D721Med (cell line): ENCODE measurements at regions not wholly inside any gene's neighbourhood (a gene's known extent, or its start where the extent isn't known, plus 50 kb on each side); places are given as distances from the start of the nearest gene placed in this dataset.

Experiments
- DNase-seq: peaks from one replicate; pipeline ENCODE4 v3.0.0; 2011; ENCODE audit warnings: low spot score; ENCODE audit not compliant: insufficient read length
- FAIRE-seq: peaks from 2 replicates; lab custom pipeline; 2011; peaks lifted over from hg19 to GRCh38; lab: Jason Lieb, UNC
- TF ChIP-seq, protein P1 (sequence below): IDR thresholded peaks from 2 replicates; pipeline ENCODE4 v1.5.1; 2012; ENCODE audit warnings: mild to moderate bottlenecking, control low read depth; ENCODE audit not compliant: insufficient read depth; ENCODE audit errors: missing control alignments

DNA sequence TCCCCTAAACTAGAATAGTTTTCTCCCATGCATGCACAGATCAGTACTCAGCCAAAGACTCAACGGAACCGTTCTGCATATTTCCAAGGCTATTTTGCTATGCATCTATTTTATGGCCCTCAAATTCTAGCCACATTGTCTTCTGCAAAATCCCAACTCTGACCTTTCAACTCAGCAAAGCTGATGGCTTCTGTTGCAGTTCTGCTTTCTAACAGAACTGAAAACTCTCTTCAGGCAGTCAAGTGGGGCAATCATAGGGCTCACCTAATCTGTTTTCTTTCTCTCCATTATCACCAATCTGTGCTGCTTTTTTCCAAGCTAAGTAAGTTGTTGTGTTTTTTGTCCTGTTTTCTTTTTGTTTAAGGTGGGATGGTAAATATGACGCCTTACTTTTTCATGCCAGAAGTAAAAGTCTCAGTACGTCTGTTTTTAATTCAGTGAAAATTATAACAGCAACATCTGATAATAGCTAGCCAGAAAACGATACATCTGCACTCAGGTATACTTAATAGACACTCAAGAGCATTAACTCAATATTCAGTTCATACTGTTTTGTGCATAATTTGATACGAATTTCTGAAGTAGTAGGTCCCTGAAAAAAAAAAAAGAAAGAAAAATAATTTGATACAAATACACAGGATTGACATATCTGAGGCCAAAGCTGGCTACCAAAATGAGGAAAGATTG is 454.3 kb downstream of the TLE1 start:
- no peak for DNase-seq
- TF ChIP-seq, protein P1, sequence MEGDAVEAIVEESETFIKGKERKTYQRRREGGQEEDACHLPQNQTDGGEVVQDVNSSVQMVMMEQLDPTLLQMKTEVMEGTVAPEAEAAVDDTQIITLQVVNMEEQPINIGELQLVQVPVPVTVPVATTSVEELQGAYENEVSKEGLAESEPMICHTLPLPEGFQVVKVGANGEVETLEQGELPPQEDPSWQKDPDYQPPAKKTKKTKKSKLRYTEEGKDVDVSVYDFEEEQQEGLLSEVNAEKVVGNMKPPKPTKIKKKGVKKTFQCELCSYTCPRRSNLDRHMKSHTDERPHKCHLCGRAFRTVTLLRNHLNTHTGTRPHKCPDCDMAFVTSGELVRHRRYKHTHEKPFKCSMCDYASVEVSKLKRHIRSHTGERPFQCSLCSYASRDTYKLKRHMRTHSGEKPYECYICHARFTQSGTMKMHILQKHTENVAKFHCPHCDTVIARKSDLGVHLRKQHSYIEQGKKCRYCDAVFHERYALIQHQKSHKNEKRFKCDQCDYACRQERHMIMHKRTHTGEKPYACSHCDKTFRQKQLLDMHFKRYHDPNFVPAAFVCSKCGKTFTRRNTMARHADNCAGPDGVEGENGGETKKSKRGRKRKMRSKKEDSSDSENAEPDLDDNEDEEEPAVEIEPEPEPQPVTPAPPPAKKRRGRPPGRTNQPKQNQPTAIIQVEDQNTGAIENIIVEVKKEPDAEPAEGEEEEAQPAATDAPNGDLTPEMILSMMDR, result no peak
- no peak for FAIRE-seq

DNA sequence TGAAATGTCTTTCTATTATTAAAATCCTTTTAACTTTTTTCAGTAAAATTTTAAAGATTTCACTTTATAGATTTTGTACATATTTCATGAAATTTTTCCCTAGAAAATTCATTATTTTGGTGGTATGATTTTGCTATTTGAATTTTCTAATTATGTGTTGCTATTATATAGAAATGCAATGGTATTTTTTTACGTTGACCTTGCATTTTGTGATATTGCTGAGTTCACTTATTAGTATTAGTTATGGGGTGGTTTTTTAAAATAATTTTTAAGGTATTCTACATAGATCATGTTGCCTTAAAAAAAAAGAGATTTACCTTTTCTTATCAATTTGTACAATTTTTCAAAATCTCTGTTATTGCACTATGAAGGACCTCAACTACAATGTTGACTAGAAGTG is 458.3 kb downstream of the TLE1 start:
- TF ChIP-seq, protein P1, result no peak

DNA sequence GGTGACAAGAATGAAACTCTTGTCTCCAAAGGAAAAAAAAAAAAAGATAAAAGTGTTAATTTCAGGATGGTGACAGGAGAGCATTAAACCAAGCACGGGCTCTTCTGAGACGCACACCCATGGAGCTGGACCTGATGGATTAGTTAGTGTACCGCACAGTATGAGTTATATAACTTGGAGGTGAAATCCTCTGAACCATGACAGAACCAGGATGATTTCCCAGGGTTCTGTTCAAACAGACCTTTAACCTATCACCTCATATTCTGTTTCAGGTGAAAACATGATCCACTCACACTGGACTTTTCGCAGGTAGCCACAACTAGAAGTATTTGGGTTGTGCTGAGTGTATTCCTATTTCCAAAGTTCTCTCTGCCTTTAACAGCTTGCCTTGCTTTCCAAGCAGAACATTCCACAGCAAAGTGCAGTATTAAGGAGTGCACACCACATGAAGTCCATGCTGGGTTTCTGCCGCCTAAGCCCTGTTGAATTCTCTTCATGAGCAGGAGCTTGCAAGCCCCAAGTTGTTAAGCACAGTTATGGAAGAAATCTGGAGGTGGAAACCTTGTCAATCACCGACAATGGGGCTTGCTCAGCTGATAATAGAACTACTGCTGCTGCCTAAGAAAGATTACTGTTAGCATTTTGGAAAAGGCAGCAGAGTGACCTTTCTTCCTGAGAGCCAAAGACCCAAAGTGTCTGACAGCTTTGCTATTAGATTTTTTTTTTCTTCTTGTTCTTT is 461.7 kb downstream of the TLE1 start:
- TF ChIP-seq, protein P1, result no peak
- FAIRE-seq (no peak), DNase-seq (no peak)

More for the DNA sequence above, 458.3 kb downstream of the TLE1 start:
- DNase-seq, result no peak
- no peak for FAIRE-seq

DNA sequence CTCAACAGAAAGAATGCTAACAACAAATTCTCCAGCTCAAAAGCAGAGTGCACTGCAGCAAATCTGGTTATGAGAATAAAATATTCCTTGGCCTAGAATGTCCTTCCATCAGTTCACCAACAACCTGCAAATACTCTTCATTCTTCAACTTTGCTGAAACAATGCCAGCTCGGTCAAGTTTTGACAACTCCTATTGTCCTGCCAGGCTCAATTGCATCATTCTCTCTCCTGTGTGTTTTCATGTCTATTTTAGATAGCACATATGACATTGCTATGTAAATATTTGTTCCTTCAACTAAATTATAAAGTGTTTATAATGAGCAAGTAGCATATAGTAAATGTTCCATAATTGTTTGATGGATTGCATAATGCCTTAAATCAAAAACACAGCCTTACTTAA is 463.8 kb downstream of the TLE1 start:
- no peak for DNase-seq

DNA sequence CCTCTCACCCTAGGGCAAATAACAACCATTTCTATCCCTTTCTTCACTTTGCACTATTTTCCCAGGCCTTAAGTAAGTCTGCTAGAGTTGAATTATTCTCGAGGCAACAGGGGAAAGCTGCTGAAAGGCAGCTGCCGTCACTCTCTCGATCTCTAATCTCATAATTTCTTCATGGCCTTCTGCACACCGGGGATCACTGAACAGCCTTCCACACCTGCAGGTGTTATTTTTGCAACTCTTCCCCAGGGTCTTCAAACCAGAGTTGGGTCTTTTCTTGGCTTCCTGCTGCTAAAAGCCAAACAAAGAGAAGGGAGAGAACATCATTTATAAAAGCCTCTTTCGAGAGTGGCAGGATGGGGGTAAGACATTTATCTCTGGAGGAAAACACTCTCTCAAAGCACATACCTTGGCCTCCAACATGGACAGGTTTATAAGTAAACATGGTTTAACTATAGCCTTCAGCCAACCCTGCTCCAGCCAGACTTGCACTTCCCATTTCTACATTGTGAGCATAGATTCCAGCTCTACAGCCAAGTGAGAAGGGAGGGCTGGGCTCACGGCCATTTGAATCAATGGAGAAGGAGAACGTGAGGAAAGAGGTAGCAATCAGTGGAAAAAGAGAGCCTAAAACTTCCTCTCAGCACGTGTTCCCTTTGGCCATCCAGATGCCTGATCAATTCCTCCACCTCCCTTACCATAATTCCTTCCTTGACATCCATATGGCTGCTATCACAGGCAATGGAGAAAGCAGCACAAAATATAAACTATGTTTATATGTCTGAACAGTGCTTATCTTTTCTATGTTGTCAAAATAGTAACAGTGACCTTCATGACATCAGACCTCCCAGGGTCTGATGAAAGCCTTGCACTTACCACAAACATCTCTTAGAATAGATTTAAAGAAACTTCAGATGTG is 464.9 kb downstream of the TLE1 start:
- FAIRE-seq (no peak), DNase-seq (no peak)
- TF ChIP-seq, protein P1, result no peak

More for the DNA sequence above, 463.8 kb downstream of the TLE1 start:
- no peak for FAIRE-seq
- TF ChIP-seq, protein P1, result no peak

DNA sequence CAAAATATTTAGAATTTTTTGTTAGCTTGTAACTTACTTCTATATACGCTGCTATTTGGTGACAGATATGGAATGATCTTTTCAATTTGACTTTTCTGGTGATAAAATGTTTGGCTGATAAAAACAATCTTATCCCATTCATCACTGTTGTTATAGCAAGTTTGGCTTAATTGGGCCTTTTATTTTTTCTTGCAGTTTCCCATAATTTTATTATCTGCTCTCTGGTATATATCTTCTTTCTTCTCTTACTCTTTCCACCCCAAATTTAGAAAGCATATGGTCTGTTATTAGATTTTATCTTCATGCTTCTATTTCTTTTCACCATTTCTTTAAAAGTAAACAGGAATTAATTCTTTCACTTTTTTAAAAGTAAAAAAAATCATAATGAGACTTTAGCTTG is 474.4 kb downstream of the TLE1 start:
- TF ChIP-seq, protein P1, result no peak
- no peak for FAIRE-seq
- DNase-seq, result no peak
